IPS DF 6.9 (cell line): ENCODE measurements at regions not wholly inside any gene's neighbourhood (a gene's known extent, or its start where the extent isn't known, plus 50 kb on each side); places are given as distances from the start of the nearest gene placed in this dataset.
"Not testable (repeated sequence)": the region's sequence is repeated elsewhere in the genome, so short reads cannot be mapped to it uniquely, and the experiment has no call there.

Experiments used
- DNase-seq: peaks from one replicate; pipeline ENCODE4 v3.0.0-alpha.2; 2013; ENCODE audit warnings: low read depth, low spot score
- H3K27ac ChIP-seq: one replicate; pipeline ENCODE4 v1.5.1; 2013; ENCODE audit warnings: low read length, control low read depth
- H3K27me3 ChIP-seq: 2 replicates; pipeline ENCODE4 v1.6.1; 2013; ENCODE audit warnings: mild to moderate bottlenecking, low read length; ENCODE audit not compliant: control insufficient read depth, insufficient read depth
- H3K36me3 ChIP-seq: 2 replicates; pipeline ENCODE4 v1.6.1; 2013; ENCODE audit warnings: low read length; ENCODE audit not compliant: control insufficient read depth, insufficient read depth
- H3K4me1 ChIP-seq: 2 replicates; pipeline ENCODE4 v1.6.1; 2013; ENCODE audit warnings: low read length; ENCODE audit not compliant: control insufficient read depth, insufficient read depth
- H3K4me3 ChIP-seq: 2 replicates; pipeline ENCODE4 v1.5.1; 2013; ENCODE audit warnings: mild to moderate bottlenecking, low read length
- H3K9me3 ChIP-seq: 2 replicates; pipeline ENCODE4 v1.6.1; 2013; ENCODE audit warnings: low read length, inconsistent platforms; ENCODE audit not compliant: control insufficient read depth, insufficient read depth
- WGBS: extraction: QIAGEN DNeasy Blood & Tissue Kit; methylation state at CpG from one replicate; pipeline ENCODE4 v1.1.7; 2013; ENCODE audit warnings: mixed read lengths, missing lambda C conversion rate; ENCODE audit not compliant: insufficient read length, insufficient coverage; 5-methylcytosine and 5-hydroxymethylcytosine counted together

DNA sequence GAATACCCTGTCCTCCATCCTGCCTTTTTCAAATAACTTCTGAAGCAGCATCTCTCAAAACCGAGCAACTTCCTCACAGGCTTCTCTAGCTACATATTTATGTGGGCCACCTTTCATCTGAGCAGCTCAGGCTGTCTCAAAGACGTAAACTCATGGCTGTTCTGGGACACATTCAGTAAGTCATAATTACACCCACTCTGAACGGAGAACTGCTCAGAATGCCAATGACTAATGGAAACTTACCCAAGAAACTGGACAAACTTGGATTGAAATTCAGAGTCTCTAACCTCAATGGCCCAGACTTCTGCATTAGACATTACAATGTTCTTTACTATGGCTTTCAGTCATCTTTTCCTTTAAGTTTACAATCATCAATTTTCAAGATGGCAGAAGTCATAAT lies 145.2 kb downstream of the RAD51AP2 start:
- Histone ChIP-seq H3K4me3 (no peak overlapping the region), H3K4me1 (0 out of 2 replicates have a peak, but pooled peaks cover 1% of the 10 kb centered on the region), H3K27ac (no peak overlapping the region), H3K27me3 (no peaks in the 10 kb centered on the region), H3K9me3 (no peaks in the 10 kb centered on the region; the same call in 1 of the 2 replicates), H3K36me3 (no peaks in the 10 kb centered on the region)
- DNase-seq, result no peak
- WGBS, result no CpG with 5 or more reads among the region's 3 CpGs

DNA sequence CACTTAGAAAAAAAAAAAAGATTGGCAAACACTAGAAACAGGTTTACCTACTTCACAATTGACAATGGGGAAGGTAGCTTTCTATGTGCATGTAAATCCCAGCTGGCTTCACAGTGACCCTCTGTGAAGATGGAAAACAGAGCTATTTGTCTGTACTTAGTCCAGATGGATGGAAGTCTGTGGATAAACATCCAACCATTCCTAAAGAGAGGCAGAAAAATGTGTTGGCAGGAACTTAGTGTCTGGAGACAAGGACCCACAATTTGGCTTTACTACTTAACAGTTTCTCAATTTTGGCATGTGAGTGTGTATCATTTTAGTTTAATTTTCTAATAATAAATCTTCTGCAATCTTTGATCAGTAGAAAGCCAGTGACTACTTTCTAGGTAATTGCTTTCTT lies 154.4 kb downstream of the RAD51AP2 start:
- Histone ChIP-seq H3K4me3 (no peak overlapping the region), H3K27me3 (no peaks in the 10 kb centered on the region), H3K36me3 (no peaks in the 10 kb centered on the region), H3K27ac (no peak overlapping the region), H3K9me3 (no peaks in the 10 kb centered on the region), H3K4me1 (no peaks in the 10 kb centered on the region)
- DNase-seq, result no peak

DNA sequence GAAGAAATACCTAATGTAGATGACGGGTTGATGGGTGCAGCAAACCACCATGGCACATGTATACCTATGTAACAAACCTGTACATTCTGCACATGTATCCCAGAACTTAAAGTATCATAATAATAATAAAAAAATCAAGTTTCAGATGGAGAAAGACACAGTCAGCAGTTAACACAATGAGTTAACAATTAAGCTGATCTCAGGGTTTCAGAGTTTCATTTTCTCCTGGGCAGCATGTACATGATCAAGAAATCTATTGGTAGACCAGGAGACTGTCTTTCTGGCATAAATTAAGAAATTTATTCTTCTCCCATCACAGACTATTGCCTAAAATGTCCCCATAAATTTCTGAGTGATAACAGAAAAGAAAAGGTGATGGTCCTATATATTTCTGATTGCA lies 155.3 kb downstream of the RAD51AP2 start:
- no peaks in the 10 kb centered on the region for H3K4me1 ChIP-seq
- no peaks in the 10 kb centered on the region for H3K27me3 ChIP-seq
- no peaks in the 10 kb centered on the region for H3K36me3 ChIP-seq
- H3K9me3 ChIP-seq, result no peaks in the 10 kb centered on the region
- no CpG with 5 or more reads among the region's 1 CpG for WGBS
- H3K4me3 ChIP-seq, result no peak overlapping the region
- DNase-seq, result no peak
- no peak overlapping the region for H3K27ac ChIP-seq

DNA sequence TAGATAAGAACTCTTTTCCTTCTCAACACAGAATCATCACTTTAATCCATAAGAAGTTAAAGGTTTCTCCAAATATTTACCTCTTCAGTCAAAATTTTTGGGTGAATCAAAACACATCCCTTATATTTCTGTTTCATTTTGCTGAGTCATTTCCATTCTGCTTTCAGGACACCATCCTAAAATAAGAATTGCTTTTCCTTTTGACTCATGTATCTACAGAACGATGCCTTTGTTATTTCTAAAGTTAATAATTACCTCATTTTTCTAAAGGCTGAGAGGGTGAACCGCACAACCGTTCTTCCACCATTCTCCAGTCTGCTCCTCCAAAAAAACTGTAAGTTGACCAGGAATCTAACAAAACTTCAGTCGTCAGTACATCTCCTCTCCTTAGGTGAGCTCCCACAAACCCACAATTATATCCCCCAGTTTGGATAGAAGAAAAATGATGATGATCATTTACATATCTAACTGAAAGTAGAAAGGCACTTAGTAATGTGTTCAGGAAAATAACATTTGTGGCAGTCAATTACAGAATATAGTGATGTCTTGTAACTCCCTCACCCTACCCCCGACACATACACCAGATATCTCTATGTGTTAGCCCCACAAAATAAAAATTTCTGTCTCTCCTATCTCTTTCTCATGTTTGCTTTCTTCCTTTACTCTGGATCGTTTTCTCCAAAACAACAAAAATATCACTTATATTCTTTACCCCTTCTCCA lies 162.5 kb downstream of the RAD51AP2 start:
- H3K9me3 ChIP-seq, result no peaks in the 10 kb centered on the region
- no peak overlapping the region for H3K27ac ChIP-seq
- no peaks in the 10 kb centered on the region for H3K36me3 ChIP-seq
- no peak overlapping the region for H3K4me3 ChIP-seq
- no peaks in the 10 kb centered on the region for H3K4me1 ChIP-seq
- no peaks in the 10 kb centered on the region for H3K27me3 ChIP-seq
- no peak for DNase-seq
- WGBS, result 100% methylated on average over 1 of the region's 6 CpGs

DNA sequence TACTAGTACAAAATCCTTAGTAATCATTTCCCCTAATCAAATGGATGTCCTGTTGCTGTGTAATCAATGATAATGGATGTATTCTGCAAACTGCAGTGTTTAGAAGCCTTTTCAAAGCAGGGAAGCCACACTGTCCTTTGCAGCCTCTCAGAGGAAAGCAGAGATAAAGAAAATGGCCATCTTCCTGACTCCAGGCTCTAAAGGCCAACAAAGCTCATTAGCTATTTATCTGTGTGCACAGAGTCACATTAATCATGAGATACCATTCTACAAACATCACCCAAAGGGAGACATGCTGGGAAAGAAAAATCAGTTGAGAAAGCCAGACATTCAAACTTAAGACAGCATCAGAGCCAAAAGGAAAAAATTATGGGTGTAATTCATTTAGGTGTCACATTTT lies 165.0 kb downstream of the RAD51AP2 start:
- Histone ChIP-seq H3K4me1 (no peaks in the 10 kb centered on the region), H3K27me3 (no peaks in the 10 kb centered on the region), H3K36me3 (no peaks in the 10 kb centered on the region), H3K9me3 (no peaks in the 10 kb centered on the region), H3K27ac (no peak overlapping the region), H3K4me3 (no peak overlapping the region)
- DNase-seq, result no peak

DNA sequence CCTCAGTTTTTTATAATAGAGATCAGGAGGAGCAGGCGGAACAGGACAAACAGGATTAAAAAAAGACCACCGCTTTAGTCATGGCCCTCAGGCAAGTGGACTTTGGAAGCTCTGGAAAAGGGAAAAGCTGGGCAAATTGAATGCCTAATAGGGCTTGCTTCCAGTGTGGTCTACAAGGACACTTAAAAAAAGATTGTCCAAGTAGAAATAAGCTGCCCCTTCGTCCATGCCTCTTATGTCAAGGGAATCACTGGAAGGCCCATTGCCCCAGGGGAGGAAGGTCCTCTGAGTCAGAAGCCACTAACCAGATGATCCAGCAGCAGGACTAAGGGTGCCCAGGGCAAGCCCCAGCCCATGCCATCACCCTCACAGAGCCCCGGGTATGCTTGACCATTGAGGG lies 175.5 kb downstream of the RAD51AP2 start:
- DNase-seq, H3K4me1 ChIP-seq, H3K36me3 ChIP-seq, H3K27me3 ChIP-seq, H3K4me3 ChIP-seq, H3K9me3 ChIP-seq, H3K27ac ChIP-seq: not testable (repeated sequence)
- no CpG with 5 or more reads among the region's 4 CpGs for WGBS

DNA sequence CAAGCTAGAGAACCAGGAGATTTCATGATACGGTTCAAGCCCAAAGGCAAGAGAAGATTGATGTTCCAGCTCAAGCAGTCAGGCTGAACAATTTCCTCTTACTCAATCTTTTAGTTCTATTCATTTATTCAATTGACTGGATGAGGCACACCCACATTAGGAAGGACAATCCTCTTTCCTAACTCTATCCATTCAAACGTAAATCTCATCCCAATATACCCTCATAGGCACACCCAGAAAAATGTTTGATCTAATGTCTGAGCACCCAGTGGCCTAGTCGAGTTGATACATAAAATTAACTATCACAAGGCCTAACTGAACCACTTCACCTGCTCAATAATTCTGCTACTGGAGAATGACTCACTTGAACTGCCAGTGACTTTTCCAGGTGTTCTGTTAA lies 180.7 kb downstream of the RAD51AP2 start:
- Histone ChIP-seq H3K27me3 (no peaks in the 10 kb centered on the region), H3K4me1 (no peaks in the 10 kb centered on the region)

DNA sequence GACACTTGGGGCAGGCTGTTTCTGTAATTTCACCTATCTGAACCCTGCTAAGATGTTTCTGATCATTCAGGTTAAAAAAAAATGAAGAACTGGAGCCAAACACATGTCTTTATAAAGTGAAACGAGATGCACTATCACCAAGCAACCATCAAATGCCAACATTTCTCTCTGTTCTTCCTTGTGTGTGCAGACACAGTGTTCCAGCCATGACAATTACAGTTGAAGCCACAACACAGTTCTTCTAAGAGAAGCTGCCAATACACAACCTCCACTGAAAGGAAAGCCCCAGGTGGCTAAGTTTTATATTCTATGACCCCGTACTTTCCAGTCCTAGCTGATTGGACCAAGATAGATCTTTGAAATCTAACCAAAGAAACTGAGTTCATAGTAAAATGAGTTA lies 181.8 kb downstream of the RAD51AP2 start:
- Histone ChIP-seq H3K27me3 (no peaks in the 10 kb centered on the region), H3K4me1 (no peaks in the 10 kb centered on the region), H3K4me3 (no peak overlapping the region), H3K27ac (no peak overlapping the region), H3K9me3 (no peaks in the 10 kb centered on the region), H3K36me3 (no peaks in the 10 kb centered on the region)
- no CpG with 5 or more reads among the region's 2 CpGs for WGBS
- DNase-seq, result no peak

More for the DNA sequence above, 180.7 kb downstream of the RAD51AP2 start:
- no peak overlapping the region for H3K4me3 ChIP-seq
- no peaks in the 10 kb centered on the region for H3K36me3 ChIP-seq
- no peak for DNase-seq
- no CpG with 5 or more reads among the region's 3 CpGs for WGBS
- no peaks in the 10 kb centered on the region for H3K9me3 ChIP-seq
- no peak overlapping the region for H3K27ac ChIP-seq

DNA sequence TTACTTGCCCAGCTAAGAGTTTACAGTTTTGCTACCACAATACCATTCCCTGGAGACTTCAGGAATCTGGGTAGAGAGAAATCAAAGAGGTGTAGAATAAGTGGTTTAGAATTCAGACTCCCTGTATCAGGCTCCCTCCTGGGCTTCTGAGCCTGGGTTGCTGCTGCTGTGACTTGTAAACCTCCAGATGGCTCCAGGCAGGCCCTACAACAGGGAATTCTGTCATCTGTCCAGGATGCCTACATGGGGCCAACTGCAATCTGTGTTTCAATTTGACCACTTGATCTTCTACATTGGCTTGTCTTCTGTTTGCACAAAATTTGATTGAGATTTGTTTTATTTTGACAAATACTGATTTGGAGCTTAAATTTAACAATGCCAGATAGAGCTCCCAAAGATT lies 183.9 kb downstream of the RAD51AP2 start:
- Histone ChIP-seq H3K4me1 (no peaks in the 10 kb centered on the region), H3K4me3 (no peak overlapping the region), H3K9me3 (no peaks in the 10 kb centered on the region), H3K27me3 (no peaks in the 10 kb centered on the region), H3K27ac (no peak overlapping the region), H3K36me3 (no peaks in the 10 kb centered on the region)
- DNase-seq, result no peak

DNA sequence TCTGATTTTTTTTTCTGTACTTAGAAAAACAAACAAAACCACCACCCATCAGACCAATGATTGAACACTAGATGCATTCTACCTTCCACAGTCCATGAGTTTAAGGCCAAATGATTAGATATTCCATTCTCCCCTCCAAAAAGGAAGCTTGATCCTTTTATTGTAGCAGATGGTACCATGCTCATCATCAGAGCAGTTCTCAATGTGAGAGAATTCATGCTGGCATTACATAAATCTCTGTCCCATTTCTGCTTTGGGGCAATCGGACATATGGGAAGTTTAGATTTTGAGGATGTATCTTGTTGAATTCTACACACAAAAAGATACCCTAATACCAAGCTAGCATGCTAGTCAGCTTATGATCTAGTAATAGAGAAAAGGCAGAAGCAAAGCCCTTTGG lies 186.6 kb downstream of the RAD51AP2 start:
- Histone ChIP-seq H3K4me3 (no peak overlapping the region), H3K36me3 (no peaks in the 10 kb centered on the region)
- no CpG with 5 or more reads among the region's 1 CpG for WGBS

DNA sequence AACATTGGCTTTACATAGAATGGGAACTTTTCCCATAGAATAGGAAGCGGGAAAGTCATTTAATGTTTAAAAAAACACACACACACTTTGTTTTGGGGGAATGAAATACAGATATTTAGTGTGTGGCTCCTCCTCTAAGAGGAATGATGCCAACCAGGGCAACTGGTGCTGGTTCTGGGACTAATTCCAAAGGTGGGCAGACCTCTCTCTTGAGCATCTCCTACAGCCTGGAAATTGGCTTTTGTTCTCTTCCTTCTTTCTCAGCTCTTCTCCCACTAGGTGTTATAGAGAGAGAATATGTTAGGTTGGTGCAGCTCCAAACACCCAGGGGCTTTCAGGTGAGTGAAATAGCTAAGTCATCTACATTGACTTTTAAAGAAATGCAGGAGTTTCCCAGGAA lies 190.1 kb downstream of the RAD51AP2 start:
- H3K9me3 ChIP-seq, result no peaks in the 10 kb centered on the region
- DNase-seq, result no peak
- no peaks in the 10 kb centered on the region for H3K4me1 ChIP-seq
- no peak overlapping the region for H3K4me3 ChIP-seq
- WGBS, result no CpG with 5 or more reads among the region's 1 CpG
- no peaks in the 10 kb centered on the region for H3K36me3 ChIP-seq
- no peak overlapping the region for H3K27ac ChIP-seq
- no peaks in the 10 kb centered on the region for H3K27me3 ChIP-seq

More for the DNA sequence above, 186.6 kb downstream of the RAD51AP2 start:
- no peak overlapping the region for H3K27ac ChIP-seq
- no peaks in the 10 kb centered on the region for H3K9me3 ChIP-seq
- H3K27me3 ChIP-seq, result no peaks in the 10 kb centered on the region
- no peaks in the 10 kb centered on the region for H3K4me1 ChIP-seq
- no peak for DNase-seq
